GM12873 (cell line): ENCODE measurements at regions not wholly inside any gene's neighbourhood (a gene's known extent, or its start where the extent isn't known, plus 50 kb on each side); places are given as distances from the start of the nearest gene placed in this dataset.

Source experiments
- CTCF ChIP-seq: IDR thresholded peaks from 2 replicates; pipeline ENCODE4 v1.5.1; 2012; ENCODE audit warnings: low read depth, mild to moderate bottlenecking, moderate library complexity, low read length, control low read depth; ENCODE audit not compliant: insufficient read depth; ENCODE audit errors: missing control alignments

- TF ChIP-seq CTCF = no peak
These were observed 400.1 kb downstream of the TNS3 start for GRCh38 chr7:47181746-47182361.

- TF ChIP-seq CTCF = no peak
These were observed 401.4 kb downstream of the TNS3 start for GRCh38 chr7:47180516-47180826.

GRCh38 chr7:47179812-47180515 lies 401.9 kb downstream of the TNS3 start:
- TF ChIP-seq CTCF = peak; percentile 74

- peak; percentile 26 for TF ChIP-seq CTCF
These were observed 411.4 kb downstream of the TNS3 start for GRCh38 chr7:47170516-47170915.

GRCh38 chr7:47154791-47155190 lies 427.1 kb downstream of the TNS3 start:
- no peak for TF ChIP-seq CTCF

GRCh38 chr7:47153576-47153975 lies 428.3 kb downstream of the TNS3 start:
- TF ChIP-seq CTCF = no peak

- no peak for TF ChIP-seq CTCF
These were observed 428.9 kb downstream of the TNS3 start for GRCh38 chr7:47153058-47153457.
